Omental fat pad (tissue), 3 donors: ENCODE measurements at regions not wholly inside any gene's neighbourhood (a gene's known extent, or its start where the extent isn't known, plus 50 kb on each side); places are given as distances from the start of the nearest gene placed in this dataset.
A peak's percentile ranks its signal among the peaks of the same experiment; 100 is the strongest.

Source experiments
- ATAC-seq: fragments of 150-250 bp; one replicate; pipeline ENCODE4 v1.9.1; 2016; ENCODE audit warnings: mild to moderate bottlenecking, moderate library complexity; ENCODE audit not compliant: low FRiP score
- DNase-seq: peaks from one replicate; pipeline ENCODE4 v3.0.0-alpha.2; 2019; ENCODE audit warnings: low spot score
- CTCF ChIP-seq, 3 donors: fragments of 450-650 bp; IDR thresholded peaks; one replicate each; pipeline ENCODE4 v1.5.1; 2016 to 2017; ENCODE audit warnings: antibody characterized with exemption in 3 of 3, mild to moderate bottlenecking in 3 of 3, moderate library complexity in 2 of 3

- TF ChIP-seq CTCF (IDR thresholded peaks at IDR 0.05) = no peak
- ATAC-seq (no peak), DNase-seq (no peak)
Measured at GRCh38 chr2:9768388-9768787, 74.9 kb upstream of the TAF1B start.

- DNase-seq (no peak), ATAC-seq (no peak)
- no peak for TF ChIP-seq CTCF (IDR thresholded peaks at IDR 0.05)
Measured at GRCh38 chr2:9769171-9770005, 73.9 kb upstream of the TAF1B start.

GRCh38 chr2:9770006-9770307, 73.3 kb upstream of the TAF1B start:
- no peak for TF ChIP-seq CTCF (IDR thresholded peaks at IDR 0.05)
- ATAC-seq = peak; percentile 37
- no peak for DNase-seq

- TF ChIP-seq CTCF (IDR thresholded peaks at IDR 0.05) = peak in 1 of 3 donors; percentile 4
- ATAC-seq (peak; percentile 77), DNase-seq (peak; percentile 64)
Measured at GRCh38 chr2:9770308-9771100, 72.8 kb upstream of the TAF1B start.

- ATAC-seq (no peak), DNase-seq (no peak)
- TF ChIP-seq CTCF (IDR thresholded peaks at IDR 0.05) = no peak
Measured at GRCh38 chr2:9771101-9771449, 72.2 kb upstream of the TAF1B start.

GRCh38 chr2:9771481-9772017, 71.7 kb upstream of the TAF1B start:
- no peak for TF ChIP-seq CTCF (IDR thresholded peaks at IDR 0.05)
- ATAC-seq (peak; percentile 32), DNase-seq (no peak)
